Epithelial cell of esophagus (primary cell): ENCODE measurements at regions not wholly inside any gene's neighbourhood (a gene's known extent, or its start where the extent isn't known, plus 50 kb on each side); places are given as distances from the start of the nearest gene placed in this dataset.

ENCODE experiments used
- DNase-seq: peaks from one replicate; pipeline ENCODE4 v3.0.0; 2010; ENCODE audit warnings: low read depth
- H3K4me3 ChIP-seq: 2 replicates; pipeline ENCODE4 v1.5.1; 2011; ENCODE audit warnings: mild to moderate bottlenecking, low read length, control low read depth
- TF ChIP-seq, protein P1 (sequence below): IDR thresholded peaks from 2 replicates; pipeline ENCODE4 v1.5.1; 2011; ENCODE audit warnings: low read depth, mild to moderate bottlenecking, low read length, control low read depth, inconsistent platforms; ENCODE audit not compliant: insufficient read depth; ENCODE audit errors: missing control alignments

DNA sequence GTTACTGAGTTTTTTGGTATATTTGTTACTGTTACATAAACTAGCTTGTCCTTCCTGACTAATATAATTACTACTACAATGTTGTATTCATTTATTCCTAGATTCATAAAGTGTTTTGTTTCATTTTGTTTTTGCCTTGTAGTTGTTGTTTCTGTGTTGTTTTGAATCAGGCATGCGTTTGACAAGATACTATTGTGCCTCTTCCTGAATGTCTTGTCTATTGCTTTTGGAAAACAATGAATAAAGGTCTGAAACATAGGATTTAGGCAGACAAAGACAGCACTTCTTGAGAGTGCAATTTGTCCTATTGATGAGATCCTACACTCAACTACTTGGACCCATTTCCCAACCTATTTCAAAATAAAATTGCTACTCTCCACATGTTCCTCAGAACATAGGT is 630.4 kb upstream of the BOD1L1 start:
- no peak overlapping the region for H3K4me3 ChIP-seq
- TF ChIP-seq, protein P1, sequence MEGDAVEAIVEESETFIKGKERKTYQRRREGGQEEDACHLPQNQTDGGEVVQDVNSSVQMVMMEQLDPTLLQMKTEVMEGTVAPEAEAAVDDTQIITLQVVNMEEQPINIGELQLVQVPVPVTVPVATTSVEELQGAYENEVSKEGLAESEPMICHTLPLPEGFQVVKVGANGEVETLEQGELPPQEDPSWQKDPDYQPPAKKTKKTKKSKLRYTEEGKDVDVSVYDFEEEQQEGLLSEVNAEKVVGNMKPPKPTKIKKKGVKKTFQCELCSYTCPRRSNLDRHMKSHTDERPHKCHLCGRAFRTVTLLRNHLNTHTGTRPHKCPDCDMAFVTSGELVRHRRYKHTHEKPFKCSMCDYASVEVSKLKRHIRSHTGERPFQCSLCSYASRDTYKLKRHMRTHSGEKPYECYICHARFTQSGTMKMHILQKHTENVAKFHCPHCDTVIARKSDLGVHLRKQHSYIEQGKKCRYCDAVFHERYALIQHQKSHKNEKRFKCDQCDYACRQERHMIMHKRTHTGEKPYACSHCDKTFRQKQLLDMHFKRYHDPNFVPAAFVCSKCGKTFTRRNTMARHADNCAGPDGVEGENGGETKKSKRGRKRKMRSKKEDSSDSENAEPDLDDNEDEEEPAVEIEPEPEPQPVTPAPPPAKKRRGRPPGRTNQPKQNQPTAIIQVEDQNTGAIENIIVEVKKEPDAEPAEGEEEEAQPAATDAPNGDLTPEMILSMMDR = no peak
- DNase-seq = no peak

- no peak for DNase-seq
- TF ChIP-seq, protein P1 = no peak
- H3K4me3 ChIP-seq = no peak overlapping the region
These were observed 632.4 kb upstream of the BOD1L1 start for GRCh38 chr4:14259936-14260335.

- H3K4me3 ChIP-seq = no peak overlapping the region
- TF ChIP-seq, protein P1 = no peak
- no peak for DNase-seq
These were observed 633.1 kb upstream of the BOD1L1 start for GRCh38 chr4:14260591-14260990.

DNA sequence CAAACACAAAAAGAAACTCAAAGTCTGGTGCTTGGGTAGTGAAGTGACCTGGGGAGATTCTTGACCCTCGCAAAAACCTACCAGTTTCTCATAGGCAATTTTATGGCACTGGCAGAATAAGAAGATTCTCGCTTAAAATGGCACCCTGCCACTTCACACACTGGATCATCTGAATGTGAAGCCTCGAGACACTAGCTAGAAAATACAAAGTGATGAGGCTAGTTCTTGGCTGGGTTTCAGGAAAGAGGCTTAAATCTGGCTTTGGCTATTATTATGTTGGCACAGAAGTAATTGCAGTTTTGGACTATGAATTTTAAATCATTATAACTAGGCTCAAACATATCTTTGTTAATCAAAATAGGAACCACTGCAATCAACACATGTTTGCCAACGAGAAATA is 634.7 kb upstream of the BOD1L1 start:
- H3K4me3 ChIP-seq = no peak overlapping the region
- TF ChIP-seq, protein P1 = no peak
- DNase-seq = no peak

DNA sequence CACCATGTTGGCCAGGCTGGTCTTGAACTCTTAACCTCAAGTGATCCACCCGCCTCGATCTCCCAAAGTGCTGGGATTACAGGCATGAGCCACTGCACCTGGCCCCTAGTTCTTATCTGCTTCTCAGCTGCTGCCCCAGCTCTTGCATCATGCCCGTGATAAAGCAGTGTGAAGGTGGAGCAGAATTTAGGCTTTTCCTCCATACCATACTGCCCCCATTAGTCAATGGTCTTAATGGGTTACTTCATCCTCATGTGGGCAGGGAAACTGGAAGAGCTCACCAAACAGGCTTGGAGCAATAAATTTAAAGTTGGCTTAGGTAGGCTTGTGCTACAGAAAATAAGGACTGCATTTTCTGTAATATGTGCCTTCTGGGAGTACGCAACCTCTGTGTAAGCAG is 636.9 kb upstream of the BOD1L1 start:
- no peak overlapping the region for H3K4me3 ChIP-seq
- DNase-seq = peak; percentile 59
- TF ChIP-seq, protein P1 = no peak

DNA sequence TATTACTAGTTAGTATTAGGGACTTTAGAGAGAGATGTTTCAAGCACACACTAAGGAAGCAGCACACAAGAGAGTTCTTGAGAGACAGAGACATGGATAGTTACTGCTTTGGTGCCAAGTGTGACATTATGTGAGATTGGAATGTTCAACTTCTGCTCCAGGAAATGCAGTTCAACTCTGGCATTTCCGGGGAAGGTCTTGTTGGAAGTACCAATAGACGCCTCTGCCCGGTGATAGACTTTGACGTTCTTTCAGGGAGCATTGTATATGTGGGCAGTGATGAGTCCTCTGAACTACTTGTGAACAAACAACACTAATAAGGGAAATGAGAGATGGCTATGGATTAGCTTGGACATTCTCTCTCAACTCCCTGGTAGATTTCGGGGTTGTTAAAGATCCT is 638.1 kb upstream of the BOD1L1 start:
- TF ChIP-seq, protein P1 = no peak
- H3K4me3 ChIP-seq = no peak overlapping the region
- DNase-seq = no peak

DNA sequence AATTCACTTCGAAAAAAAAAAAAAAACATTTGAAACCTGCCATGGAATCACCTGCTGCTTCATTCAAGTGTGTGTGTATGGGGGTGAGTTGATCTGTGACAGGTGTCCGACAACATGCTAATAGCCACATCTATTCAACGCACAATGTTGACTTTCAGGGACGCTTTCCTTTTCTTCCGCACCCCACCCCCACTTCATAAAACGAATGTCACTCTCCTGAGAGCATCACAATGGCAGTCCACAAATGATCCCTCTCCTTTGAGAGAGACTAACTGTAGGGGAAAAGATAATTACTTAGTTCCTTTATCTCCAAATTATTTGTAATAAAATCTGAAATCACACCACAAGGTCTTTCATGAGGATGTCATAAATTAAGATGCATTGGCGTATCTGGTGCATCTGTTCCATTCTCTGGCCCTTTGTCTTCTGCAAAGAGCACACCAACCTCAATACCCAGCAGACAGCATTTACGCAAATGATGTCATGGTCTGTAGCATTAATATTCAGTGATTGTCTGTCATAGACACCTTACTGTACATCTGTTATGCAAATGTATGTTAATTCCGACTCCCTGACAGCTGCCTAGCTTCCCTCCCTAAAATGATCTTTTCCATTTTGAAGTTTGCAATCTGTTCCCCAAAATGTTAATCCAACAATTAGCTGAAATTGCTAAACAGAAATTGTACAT is 640.0 kb upstream of the BOD1L1 start:
- no peak overlapping the region for H3K4me3 ChIP-seq
- no peak for DNase-seq
- TF ChIP-seq, protein P1 = no peak
